ENCODE measurements at regions not wholly inside any gene's neighbourhood (a gene's known extent, or its start where the extent isn't known, plus 50 kb on each side); places are given as distances from the start of the nearest gene placed in this dataset.

DNA sequence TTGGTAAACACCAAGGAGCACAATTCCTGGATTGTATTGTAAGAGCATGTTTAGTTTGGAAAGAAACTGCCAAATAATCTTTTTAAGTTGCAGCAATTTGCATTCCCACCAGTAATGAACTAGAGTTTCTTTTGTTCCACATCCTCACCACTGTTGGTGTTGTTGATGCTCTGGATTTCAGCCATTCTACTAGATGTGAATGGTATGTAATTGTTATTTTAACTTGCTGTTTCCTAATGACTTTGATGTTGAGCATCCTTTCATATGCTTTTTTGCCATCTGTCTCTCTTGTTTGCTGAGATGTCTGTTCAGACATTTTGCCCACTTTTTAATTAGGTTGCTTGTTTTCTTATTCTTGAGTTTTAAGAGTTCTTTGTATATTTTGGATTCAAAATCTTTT lies 1654.1 kb downstream of the GRIK2 start:
- DNase-seq (ENCODE audit: low read depth in 1 of 2, low spot score in 2 of 2) (no peak), FAIRE-seq (peak; percentile 24)
- Histone ChIP-seq H2BK5ac (ENCODE audit: low read depth, low read length) (no peak overlapping the region), H3K23me2 (ENCODE audit: low read depth, low read length) (no peaks in the 10 kb centered on the region), H3K36me3 (ENCODE audit: control insufficient read depth in 2 of 4, insufficient read depth in 4 of 4, low read length in 3 of 4) (peaks cover 0 to 5% (median 0%) of the 10 kb centered on the region in 4 experiments; a peak in 1 of 8 replicates), H3K79me1 (ENCODE audit: low read depth, low read length) (no peaks in the 10 kb centered on the region), H3K9ac (replicated peaks in 1 of 4; ENCODE audit: extremely low read depth in 1 of 4, low read depth in 3 of 4, low read length in 3 of 4) (no peak overlapping the region), H4K91ac (replicated peaks; ENCODE audit: insufficient read length, low read length) (no peak overlapping the region), H3K56ac (replicated peaks; ENCODE audit: insufficient read length, low read depth, low read length) (no peak overlapping the region), H2AK5ac (ENCODE audit: low read depth, low read length) (no peak overlapping the region), H3K4me2 (ENCODE audit: insufficient read depth in 1 of 2, low read depth in 2 of 2, low read length in 2 of 2) (no peak overlapping the region), H3K23ac (ENCODE audit: insufficient read length) (no peak overlapping the region), H4K20me1 (replicated peaks in 1 of 2; ENCODE audit: control insufficient read depth in 1 of 2, insufficient read depth in 2 of 2, low read length in 2 of 2) (no peaks in the 10 kb centered on the region), H3K27me3 (replicated peaks in 1 of 4; ENCODE audit: control insufficient read depth in 3 of 4, extremely low read depth in 1 of 4, insufficient read depth in 3 of 4, low read length in 3 of 4) (no peaks in the 10 kb centered on the region), H3K18ac (ENCODE audit: extremely low read depth, low read length) (no peak overlapping the region), H3K14ac (ENCODE audit: insufficient read length) (no peak overlapping the region), H3K4me3 (ENCODE audit: extremely low read depth in 1 of 4, insufficient read depth in 2 of 4, low read depth in 3 of 4, low read length in 4 of 4) (no peak overlapping the region), H4K5ac (ENCODE audit: insufficient read length, low read depth, low read length) (no peak overlapping the region), H2BK12ac (ENCODE audit: low read depth, low read length) (no peak overlapping the region), H2AFZ (ENCODE audit: low read length) (no peak overlapping the region), H3K9me3 (ENCODE audit: insufficient read depth in 2 of 2, low read depth in 1 of 2, low read length in 1 of 2) (peaks cover 3 to 6% of the 10 kb centered on the region in 2 experiments; a peak in 3 of 4 replicates), H2BK15ac (ENCODE audit: low read length) (no peak overlapping the region), H2BK120ac (replicated peaks; ENCODE audit: low read depth, low read length) (no peak overlapping the region), H3K4ac (replicated peaks; ENCODE audit: insufficient read length, low read depth, low read length) (no peak overlapping the region), H2BK20ac (ENCODE audit: low read length) (no peak overlapping the region), H3K79me2 (ENCODE audit: control insufficient read depth in 1 of 2, insufficient read depth in 2 of 2, low read length in 2 of 2) (no peaks in the 10 kb centered on the region), H4K8ac (ENCODE audit: extremely low read depth, insufficient read depth, low read length) (no peak overlapping the region), H3K27ac (ENCODE audit: low read depth, low read length) (no peak overlapping the region), H3K4me1 (replicated peaks in 1 of 4; ENCODE audit: control insufficient read depth in 3 of 4, insufficient read depth in 4 of 4, low read length in 3 of 4) (no peaks in the 10 kb centered on the region; a peak in 1 of 7 replicates)
- CTCF ChIA-PET (ENCODE audit: partially characterized antibody): no interaction called here
- POLR2A ChIA-PET (ENCODE audit: partially characterized antibody): no interaction called here
- TF ChIP-seq CBX5 (IDR thresholded peaks at IDR 0.05; ENCODE audit: low read depth, low read length) (no peak), YY1 (IDR thresholded peaks at IDR 0.05; ENCODE audit: low read depth, low read length) (no peak), SIN3A (conservative IDR thresholded peaks at IDR 0.05 in 1 of 2, IDR thresholded peaks at IDR 0.05 in 1 of 2; ENCODE audit: low read depth in 1 of 2, low read length in 2 of 2) (no peak), POLR2A (IDR thresholded peaks at IDR 0.05; ENCODE audit: control extremely low read depth in 1 of 2, low read depth in 2 of 2, low read length in 2 of 2) (no peak), ASH2L (IDR thresholded peaks at IDR 0.05; ENCODE audit: low read length) (no peak), EP300 (IDR thresholded peaks at IDR 0.05; ENCODE audit: borderline replicate concordance in 1 of 2, low read depth in 2 of 2, low read length in 2 of 2) (peak in 1 of 2 experiments; percentile 35; a peak in 1 of 3 replicates)
- TF ChIP-seq, protein P1, sequence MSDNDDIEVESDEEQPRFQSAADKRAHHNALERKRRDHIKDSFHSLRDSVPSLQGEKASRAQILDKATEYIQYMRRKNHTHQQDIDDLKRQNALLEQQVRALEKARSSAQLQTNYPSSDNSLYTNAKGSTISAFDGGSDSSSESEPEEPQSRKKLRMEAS (IDR thresholded peaks at IDR 0.05): no peak
- TF ChIP-seq, protein P2, sequence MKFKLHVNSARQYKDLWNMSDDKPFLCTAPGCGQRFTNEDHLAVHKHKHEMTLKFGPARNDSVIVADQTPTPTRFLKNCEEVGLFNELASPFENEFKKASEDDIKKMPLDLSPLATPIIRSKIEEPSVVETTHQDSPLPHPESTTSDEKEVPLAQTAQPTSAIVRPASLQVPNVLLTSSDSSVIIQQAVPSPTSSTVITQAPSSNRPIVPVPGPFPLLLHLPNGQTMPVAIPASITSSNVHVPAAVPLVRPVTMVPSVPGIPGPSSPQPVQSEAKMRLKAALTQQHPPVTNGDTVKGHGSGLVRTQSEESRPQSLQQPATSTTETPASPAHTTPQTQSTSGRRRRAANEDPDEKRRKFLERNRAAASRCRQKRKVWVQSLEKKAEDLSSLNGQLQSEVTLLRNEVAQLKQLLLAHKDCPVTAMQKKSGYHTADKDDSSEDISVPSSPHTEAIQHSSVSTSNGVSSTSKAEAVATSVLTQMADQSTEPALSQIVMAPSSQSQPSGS (IDR thresholded peaks at IDR 0.05; ENCODE audit: low read length): no peak

Measured in H1 (cell line).